Ovary (tissue), 3 donors: ENCODE measurements at regions not wholly inside any gene's neighbourhood (a gene's known extent, or its start where the extent isn't known, plus 50 kb on each side); places are given as distances from the start of the nearest gene placed in this dataset.

Source experiments
- EP300 ChIP-seq: sonication (generic); formaldehyde crosslinking; IDR thresholded peaks from one replicate; pipeline ENCODE4 v1.6.1; 2017; ENCODE audit warnings: antibody characterized with exemption
- POLR2A ChIP-seq: fragments of 450-650 bp; IDR thresholded peaks from one replicate; pipeline ENCODE4 v1.6.1; 2017; ENCODE audit warnings: antibody characterized with exemption, mild to moderate bottlenecking, moderate library complexity
- TF ChIP-seq, protein P1 (sequence below), 3 donors: fragments of 450-650 bp in 2 of 3; fragments of 200-600 bp in 1 of 3; IDR thresholded peaks; one replicate each; pipeline versions ENCODE4 v1.5.1 to v1.8.0; 2016 to 2022; ENCODE audit warnings: antibody characterized with exemption in 3 of 3, mild to moderate bottlenecking in 1 of 3
- donor health status: DM: no; HTN: no; CAD: no.

DNA sequence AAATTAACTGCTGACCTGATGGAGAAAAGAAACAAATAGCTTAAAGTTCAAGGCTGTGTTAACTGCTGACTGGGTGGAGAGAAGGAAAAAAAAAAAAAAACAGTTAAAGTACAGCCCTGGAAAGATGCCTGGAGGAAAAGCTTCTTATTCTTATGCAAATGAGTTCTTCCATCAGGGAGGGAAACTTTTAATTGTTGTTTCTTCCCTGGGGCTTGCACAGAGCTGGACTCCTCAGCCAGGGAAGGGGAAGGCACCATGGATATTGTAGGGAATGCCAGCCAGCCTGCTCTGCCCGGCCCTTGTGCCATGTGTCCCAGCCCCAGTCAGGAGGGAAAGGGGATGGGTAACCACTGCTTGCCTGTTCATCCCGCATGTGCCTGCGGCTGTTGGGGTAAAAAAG lies 833.1 kb upstream of the CRIM1 start:
- no peak for TF ChIP-seq POLR2A
- TF ChIP-seq, protein P1, sequence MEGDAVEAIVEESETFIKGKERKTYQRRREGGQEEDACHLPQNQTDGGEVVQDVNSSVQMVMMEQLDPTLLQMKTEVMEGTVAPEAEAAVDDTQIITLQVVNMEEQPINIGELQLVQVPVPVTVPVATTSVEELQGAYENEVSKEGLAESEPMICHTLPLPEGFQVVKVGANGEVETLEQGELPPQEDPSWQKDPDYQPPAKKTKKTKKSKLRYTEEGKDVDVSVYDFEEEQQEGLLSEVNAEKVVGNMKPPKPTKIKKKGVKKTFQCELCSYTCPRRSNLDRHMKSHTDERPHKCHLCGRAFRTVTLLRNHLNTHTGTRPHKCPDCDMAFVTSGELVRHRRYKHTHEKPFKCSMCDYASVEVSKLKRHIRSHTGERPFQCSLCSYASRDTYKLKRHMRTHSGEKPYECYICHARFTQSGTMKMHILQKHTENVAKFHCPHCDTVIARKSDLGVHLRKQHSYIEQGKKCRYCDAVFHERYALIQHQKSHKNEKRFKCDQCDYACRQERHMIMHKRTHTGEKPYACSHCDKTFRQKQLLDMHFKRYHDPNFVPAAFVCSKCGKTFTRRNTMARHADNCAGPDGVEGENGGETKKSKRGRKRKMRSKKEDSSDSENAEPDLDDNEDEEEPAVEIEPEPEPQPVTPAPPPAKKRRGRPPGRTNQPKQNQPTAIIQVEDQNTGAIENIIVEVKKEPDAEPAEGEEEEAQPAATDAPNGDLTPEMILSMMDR (IDR thresholded peaks at IDR 0.05): no peak
- no peak for TF ChIP-seq EP300
